HG03025 (cell line): ENCODE measurements at regions not wholly inside any gene's neighbourhood (a gene's known extent, or its start where the extent isn't known, plus 50 kb on each side); places are given as distances from the start of the nearest gene placed in this dataset.

Experiments
- ATAC-seq: cut with Tn5 transposase; IDR thresholded peaks from one replicate; pipeline ENCODE4 v1.9.1; 2021; ENCODE audit warnings: mild to moderate bottlenecking, moderate library complexity; ENCODE audit not compliant: unreplicated experiment, low FRiP score

- ATAC-seq = no peak
Observed at GRCh38 chr5:60277941-60278340, 384.4 kb upstream of the PDE4D start.

- ATAC-seq = no peak
Observed at GRCh38 chr5:60274747-60275146, 381.2 kb upstream of the PDE4D start.

- ATAC-seq = no peak
Observed at GRCh38 chr5:60271517-60271916, 378.0 kb upstream of the PDE4D start.

GRCh38 chr5:60267907-60268306 is 374.4 kb upstream of the PDE4D start:
- no peak for ATAC-seq

- no peak for ATAC-seq
Observed at GRCh38 chr5:60263346-60263745, 369.8 kb upstream of the PDE4D start.

GRCh38 chr5:60262576-60263295 is 369.2 kb upstream of the PDE4D start:
- no peak for ATAC-seq

GRCh38 chr5:60261732-60262131 is 368.2 kb upstream of the PDE4D start:
- no peak for ATAC-seq

GRCh38 chr5:60260658-60261057 is 367.1 kb upstream of the PDE4D start:
- no peak for ATAC-seq

- ATAC-seq = no peak
Observed at GRCh38 chr5:60259730-60260129, 366.2 kb upstream of the PDE4D start.

- ATAC-seq = no peak
Observed at GRCh38 chr5:60257596-60258271, 364.2 kb upstream of the PDE4D start.

GRCh38 chr5:60256546-60256945 is 363.0 kb upstream of the PDE4D start:
- no peak for ATAC-seq

- ATAC-seq = peak; percentile 97
Observed at GRCh38 chr5:60248901-60249300, 355.4 kb upstream of the PDE4D start.

GRCh38 chr5:60243713-60244112 is 350.2 kb upstream of the PDE4D start:
- no peak for ATAC-seq

- no peak for ATAC-seq
Observed at GRCh38 chr5:60232036-60232795, 338.7 kb upstream of the PDE4D start.

- no peak for ATAC-seq
Observed at GRCh38 chr5:60230456-60230855, 336.9 kb upstream of the PDE4D start.

GRCh38 chr5:60229691-60230185 is 336.2 kb upstream of the PDE4D start:
- no peak for ATAC-seq

GRCh38 chr5:60228676-60229075 is 335.1 kb upstream of the PDE4D start:
- no peak for ATAC-seq

- no peak for ATAC-seq
Observed at GRCh38 chr5:60226128-60226527, 332.6 kb upstream of the PDE4D start.

GRCh38 chr5:60223342-60223741 is 329.8 kb upstream of the PDE4D start:
- ATAC-seq = no peak

GRCh38 chr5:60219921-60220320 is 326.4 kb upstream of the PDE4D start:
- ATAC-seq = no peak

GRCh38 chr5:60210810-60211209 is 317.3 kb upstream of the PDE4D start:
- ATAC-seq = no peak
